Islet precursor cell (in vitro differentiated cells): ENCODE measurements at regions not wholly inside any gene's neighbourhood (a gene's known extent, or its start where the extent isn't known, plus 50 kb on each side); places are given as distances from the start of the nearest gene placed in this dataset.
"Not testable (repeated sequence)": the region's sequence is repeated elsewhere in the genome, so short reads cannot be mapped to it uniquely, and the experiment has no call there.

Experiments used
- DNase-seq: peaks from one replicate; pipeline ENCODE4 v3.0.0-alpha.2; 2018

DNA sequence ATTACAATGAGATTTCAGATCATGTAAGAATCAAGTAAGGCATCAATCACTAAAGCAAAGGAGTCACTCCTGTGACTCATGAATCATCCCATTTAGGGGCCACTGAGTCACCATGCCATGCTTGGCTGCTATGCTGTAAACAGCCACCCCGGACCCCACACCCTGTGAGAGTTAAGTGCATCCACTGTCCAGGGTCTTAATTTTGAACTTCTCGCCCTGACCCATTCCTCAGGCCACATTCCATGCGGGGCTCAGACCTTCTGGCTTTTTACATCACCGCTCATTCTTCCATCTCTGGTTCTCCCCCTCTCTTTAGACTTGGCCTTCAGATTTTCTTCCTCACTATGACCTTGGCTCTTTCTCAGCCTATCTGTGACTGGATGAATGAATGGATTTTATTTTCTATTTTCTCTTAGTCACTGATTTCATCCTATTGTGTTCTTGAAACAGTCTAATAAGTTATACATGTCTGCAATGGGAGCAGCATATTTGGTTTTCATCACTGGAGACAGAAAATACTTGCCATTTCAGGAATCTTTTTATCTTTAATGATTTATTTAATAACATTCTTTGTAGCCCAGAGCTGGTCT is 239.6 kb downstream of the SKIDA1 start:
- peak; percentile 83 for DNase-seq

DNA sequence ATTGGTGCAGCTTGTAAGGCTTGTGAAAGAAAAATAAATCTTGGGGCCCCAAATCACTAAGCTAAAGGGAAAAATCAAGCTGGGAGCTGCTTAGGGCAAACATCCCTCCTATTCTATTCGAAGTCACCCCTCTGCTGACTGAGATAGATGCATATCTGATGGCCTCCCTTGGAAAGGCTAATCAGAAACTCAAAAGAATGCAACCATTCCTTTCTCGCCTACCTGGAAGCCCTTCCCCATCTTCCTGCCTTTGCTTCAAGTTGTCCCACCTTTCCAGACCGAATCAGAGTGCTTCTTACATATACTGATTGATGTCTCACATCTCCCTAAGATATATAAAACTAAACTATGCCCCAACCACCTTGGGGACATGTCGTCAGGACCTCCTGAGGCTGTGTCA is 240.3 kb downstream of the SKIDA1 start:
- DNase-seq = no peak

DNA sequence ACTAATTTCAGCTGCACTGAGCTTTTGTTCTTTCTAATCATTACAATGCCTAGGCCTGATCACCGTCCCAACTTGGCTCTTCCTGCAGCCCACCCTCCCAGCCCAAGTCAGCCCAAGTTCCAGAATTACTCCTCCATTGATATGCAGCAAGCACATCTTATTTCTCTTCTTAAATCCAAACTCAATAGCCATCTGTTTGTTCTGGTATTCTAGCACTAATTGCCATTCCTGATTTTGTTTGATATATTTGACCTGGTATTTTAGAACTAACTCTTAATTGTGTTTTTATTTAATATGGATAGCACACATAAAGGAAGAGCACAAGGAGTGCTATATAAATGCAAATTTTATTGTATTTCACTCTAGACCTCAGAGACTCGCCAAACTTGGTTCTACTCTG is 241.2 kb downstream of the SKIDA1 start:
- DNase-seq = no peak

DNA sequence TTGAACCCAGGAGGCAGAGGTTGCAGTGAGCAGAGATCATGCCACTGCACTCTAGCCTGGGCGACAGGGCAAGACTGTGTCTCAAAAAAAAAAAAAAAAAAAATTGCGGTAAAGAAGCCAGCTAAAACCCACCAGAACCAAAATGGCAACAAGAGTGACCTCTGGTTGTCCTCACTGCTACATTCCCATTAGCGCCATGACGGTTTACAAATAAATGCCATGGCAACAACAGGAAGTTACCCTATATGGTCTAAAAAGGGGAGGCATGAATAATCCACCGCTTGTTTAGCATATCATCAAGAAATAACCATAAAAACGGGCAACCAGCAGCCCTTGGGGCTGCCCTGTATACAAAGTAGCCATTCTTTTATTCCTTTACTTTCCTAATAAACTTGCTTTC is 242.4 kb downstream of the SKIDA1 start:
- DNase-seq = not testable (repeated sequence)

DNA sequence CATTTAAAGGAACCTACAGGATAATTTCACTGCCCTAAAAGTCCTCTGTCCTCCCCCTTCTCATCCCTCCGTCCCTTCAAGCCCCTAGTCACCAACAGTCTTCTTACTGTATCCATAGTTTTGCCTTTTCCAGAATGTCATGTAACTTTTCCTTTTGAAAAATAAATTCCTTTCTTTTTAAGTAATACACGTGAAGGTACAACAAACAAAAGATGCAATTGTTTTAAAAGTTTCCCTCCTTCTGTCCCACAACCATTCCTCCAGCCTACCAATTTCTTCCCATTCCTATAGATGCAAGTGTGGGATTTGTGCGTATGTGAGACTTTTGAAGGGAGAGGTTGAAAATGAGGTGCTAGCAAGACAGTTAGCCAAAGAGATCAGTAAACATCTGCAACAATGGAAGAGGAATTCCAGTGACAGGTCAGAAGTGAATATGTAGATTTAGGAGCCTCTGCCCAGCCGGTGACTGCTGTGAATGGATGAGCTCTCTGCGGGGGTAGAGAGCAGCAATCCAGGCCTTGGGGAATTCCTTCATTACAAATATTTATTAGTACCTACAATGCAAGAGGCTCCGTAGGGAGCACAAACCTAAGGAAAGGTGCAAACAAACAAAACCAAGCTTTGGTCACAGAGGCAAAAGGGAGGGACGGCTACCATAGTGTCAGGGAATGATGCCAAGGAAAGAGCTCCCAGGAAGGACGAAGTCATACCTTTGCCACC is 243.6 kb downstream of the SKIDA1 start:
- DNase-seq = peak; percentile 80

DNA sequence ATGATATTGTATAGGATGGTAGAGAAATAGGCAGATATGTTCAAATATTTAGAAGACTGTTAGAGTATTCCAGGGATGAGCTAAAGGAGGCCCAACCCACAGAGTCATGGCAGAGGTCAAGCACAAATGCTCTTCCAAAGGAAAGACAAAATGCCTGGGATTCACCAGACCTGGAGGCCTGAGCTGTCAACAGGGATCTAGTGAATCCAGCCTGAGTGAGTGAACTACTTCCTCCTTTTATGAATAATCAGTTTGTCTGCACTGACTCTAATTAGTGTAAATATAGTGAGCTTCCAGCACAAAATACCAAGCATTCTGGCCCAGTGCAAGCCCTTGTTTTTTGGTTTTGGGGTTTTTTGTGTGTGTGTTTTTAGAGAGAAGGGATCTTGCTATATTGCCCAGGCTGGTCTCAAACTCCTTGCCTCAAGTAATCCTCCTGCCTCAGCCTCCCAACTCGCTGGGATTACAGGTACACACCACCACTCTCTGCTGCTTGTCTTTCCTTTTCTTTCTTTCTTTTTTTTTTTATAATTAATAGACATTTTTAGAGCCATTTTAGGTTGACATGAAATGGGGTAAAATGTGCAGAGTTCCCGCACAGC is 244.4 kb downstream of the SKIDA1 start:
- no peak for DNase-seq

DNA sequence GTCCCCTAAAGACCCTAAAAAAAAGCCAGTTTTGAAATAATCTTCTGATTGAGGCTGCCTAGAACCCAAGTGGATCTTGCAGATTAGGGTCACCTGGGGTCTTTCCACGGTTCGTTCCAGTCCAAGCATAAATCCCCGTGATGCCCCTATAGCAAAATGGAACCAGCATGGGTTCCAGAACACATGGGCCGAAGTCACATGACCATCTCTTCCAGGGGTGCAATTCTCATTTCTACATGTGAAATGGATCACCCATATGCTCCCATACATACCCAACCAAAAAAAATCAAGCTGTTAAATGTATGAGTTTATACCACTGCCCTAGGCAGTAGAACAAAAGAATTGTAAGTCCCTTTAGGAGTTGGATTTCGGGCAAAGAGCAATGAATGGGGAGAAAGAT is 245.4 kb downstream of the SKIDA1 start:
- DNase-seq = no peak

DNA sequence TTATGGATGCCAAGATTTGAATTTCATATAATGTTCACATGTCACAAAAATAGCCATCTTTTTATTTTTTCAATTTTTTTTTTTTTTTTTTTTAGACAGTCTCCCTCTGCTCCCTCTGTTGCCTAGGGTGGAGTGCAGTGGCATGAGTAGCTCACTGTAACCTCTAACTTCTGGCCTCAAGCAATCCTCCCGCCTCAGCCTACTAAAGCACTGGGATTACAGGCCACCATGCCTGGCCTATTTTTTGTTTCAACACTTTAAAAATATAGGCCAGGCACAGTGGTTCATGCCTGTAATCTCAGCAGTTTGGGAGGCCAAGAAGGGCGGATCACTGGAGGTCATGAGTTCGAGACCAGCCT is 246.3 kb downstream of the SKIDA1 start:
- no peak for DNase-seq

DNA sequence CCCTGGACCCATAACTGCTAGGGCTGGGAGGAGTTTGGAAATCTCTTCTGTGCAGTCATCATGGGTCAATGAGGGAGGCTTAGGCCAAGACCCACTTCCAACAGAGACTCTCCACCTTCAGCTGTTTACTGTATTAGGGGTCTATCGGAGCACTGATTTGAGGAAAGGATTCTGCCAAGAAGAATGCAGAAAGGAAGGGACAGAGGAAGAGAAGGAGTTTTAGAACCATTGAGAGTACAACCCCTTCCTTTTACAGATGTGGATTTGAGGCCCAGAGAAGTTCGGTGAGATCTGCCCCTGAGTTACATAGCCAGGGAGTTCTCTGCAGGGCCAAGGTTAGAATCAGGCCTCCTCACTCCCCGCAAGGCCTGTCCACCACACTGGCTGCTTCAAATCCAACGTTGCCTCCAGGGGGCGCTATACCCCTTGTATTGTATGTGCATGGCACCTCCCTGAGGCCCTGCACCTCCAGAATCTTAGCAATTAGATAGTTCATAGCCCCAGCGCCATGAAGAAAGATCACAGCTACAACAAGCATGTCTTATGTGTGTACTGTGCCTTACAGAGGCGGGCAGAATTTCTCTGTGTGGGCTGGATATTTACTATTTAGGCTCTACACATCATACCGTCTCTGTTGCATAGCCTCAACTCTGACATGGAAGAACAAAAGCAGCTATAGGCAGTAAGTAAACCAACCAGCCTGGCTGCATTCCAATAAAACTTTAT is 246.8 kb downstream of the SKIDA1 start:
- peak; percentile 95 for DNase-seq

DNA sequence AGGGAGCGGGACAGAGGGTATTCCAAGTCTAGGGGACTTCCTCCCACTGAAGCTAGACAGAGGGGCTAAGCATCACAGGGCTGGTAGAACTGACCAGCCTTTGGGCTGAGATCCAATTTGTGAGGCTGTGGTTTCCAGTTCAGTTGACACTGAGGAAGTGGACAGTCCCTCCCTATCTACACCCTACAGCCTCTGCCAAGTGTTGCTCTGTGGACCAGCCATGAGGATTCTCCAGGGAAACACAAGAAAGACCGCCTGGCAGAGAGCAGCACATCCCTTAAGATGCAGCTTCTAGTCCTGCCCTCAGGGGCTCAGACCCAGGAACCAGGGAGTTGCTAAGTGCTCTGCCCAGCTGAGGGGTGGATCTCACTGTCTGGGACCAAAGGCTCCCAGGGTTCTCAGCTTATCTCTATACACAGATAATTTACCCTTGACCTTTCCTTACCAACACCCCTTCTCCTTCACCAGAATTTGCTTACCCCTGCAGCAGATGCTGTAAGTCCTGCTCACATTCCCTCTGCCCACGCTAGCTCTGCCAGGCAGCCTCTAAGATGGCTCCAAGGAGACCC is 252.0 kb downstream of the SKIDA1 start:
- no peak for DNase-seq

DNA sequence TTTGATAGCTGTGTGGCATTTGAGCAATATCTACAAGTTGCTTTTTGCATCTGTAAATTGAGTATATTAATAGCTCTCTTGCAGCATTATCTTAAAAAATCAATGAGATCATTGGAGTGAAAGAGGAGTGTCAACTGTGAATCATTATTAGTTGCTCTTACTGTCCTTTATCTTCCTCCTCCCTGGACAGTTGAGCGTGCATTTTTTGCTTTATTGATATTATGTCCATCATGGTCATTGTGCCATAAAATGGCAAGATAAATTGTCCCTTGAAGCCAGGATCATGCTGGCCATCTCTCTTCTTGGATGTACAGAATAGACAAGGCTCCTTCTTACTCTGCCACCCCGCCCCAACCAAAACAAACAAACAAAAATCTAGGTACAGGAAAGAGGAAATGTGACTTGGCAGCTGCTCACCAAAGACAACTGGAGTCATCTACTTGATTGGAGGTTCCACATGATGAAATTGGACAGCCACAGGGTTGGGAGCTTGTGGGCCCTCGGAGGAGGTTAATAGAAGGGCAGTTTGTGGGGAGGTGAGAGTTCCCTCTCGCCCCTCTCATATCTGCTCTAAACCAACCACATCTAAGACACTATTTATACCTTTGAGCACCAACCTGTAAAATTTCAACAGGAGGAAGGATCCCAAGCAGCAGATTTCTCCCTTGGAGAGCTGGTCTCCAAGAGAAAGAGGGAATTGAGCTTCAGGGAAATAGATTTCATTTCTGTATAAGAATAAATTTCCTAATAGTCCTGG is 252.7 kb downstream of the SKIDA1 start:
- DNase-seq = no peak

DNA sequence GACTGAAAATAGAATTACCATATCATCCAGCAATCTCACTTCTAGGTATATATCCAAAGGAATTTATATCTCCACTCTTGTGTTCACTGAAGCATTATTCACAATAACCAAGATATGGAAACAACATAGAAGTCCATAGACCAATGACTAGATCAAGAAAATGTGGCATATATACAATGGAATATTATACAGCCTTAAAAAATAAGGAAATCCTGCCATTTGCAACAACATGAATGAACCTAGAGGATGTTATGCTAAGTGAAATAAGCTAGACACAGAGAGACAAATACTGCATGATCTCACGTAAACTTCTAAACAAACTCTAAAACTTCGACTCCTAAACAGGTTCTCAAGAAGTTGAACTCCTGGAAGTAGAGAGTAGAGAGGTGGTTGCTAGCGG is 254.5 kb downstream of the SKIDA1 start:
- no peak for DNase-seq

DNA sequence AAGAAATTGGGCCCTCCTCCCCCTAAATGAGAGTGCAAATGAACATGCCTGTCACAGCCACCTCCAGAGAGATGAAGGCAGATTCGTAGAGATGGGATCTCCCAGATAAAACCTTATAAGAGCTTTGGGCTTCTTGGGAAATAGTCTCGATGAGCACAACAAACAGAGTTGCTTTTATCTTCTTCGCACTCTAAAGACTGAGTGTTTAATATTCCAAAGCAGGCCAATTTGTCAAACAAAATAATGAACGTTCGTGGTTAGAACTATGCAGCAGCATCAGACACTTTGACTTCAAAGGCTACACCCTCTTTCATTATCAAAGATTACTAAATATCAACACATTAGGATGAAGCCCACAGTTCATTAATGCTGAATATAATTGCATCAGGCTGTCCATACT is 256.2 kb downstream of the SKIDA1 start:
- no peak for DNase-seq

DNA sequence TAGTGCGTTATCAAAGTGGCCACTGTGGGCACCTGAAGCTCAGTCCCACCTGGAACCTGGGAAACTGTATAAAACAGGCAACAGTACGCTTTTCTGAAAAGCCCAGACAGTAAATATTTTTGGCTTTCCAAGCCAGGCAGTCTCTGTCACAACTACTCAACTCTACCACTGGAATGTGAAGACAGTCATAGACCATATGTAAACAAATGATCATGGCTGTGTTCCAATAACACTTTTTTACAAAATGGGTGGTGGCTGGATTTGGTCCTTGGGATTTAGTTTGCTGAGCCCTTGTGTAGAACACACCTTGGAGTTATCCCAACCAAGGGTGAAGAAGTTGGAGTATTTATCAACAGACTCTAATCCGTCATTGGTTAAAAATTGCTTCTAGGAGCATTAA is 259.9 kb downstream of the SKIDA1 start:
- DNase-seq = no peak

DNA sequence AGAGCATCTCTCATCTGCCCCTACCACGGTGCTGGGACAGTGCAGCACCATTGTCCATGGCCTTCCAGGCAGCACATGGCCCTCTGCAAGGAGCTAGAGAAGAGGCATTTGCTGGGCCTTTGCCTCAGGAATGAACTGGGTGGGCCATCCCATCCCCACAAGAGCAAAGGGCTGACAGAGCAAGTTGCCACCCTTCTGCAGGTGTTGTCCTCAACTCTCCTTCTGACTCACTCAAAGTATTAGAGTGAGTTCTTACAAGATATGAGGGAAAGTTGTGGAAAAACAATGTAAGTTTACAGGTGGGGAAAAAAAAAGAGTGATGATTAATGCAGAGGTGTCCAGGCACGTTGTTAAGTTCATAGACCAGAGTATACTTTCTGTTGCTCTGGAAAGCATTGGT is 261.2 kb downstream of the SKIDA1 start:
- DNase-seq = no peak

DNA sequence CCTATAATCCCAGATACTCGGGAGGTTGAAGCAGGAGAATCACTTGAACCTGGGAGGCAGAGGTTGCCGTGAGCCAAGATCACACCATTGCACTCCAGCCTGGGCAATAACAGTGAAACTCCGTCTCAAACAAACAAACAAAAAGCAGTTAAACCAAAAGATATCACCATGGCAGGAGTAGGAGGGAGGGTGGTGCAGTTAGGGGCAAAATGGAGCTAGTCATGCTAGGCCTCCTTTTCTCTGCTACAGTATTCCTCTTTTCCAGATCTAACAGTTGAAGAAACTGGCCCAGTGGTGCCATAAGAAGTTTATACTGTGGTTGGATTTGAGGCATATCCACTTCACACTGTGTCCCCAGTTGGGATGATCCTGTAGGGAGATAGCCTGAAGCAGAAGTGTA is 261.6 kb downstream of the SKIDA1 start:
- DNase-seq = no peak

DNA sequence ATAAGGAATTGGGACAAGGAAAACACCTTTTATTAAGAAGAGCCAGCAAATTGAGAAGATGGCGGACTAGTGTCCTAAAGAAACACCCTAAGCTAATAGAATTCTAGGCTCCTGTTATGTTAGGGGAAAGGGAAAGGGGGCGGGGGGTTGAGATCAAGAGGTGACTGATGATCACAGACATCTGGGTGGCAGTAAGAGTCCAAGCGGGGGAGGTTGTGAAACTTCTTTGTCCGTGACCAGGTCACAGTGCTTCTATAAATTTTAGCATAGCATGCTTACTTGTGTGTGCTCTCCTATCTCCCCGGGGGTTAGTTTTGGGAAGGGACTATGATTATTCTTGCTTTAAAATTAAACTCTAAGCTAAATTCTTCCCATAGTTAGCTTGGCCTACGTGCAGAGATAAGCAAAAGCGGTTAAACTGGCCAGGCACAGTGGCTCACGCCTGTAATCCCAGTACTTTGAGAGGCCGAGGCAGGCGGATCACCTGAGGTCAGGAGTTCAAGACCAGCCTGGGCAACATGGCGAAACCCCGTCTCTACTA is 262.1 kb downstream of the SKIDA1 start:
- no peak for DNase-seq

DNA sequence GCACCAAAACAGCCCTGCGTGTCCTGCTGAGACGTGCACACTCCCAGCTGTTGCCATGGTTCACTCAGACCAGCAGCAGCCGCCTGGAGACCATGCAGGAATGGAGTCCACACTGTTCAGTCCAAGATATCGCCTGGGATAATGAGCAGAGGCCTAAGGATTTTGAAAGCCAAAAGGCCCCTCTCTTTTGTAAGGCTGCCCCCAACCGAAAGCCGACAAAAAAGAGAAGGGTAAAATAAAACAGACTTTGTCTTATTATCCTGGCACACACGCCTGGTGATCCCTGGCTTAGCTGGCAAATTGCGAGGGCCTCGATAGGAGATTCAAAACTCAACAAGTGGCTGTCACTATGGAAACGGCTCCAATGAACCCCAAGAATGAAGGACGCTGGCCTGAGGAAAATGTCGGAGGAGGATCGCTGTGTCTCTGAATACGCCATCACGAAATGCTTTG is 263.6 kb downstream of the SKIDA1 start:
- no peak for DNase-seq

DNA sequence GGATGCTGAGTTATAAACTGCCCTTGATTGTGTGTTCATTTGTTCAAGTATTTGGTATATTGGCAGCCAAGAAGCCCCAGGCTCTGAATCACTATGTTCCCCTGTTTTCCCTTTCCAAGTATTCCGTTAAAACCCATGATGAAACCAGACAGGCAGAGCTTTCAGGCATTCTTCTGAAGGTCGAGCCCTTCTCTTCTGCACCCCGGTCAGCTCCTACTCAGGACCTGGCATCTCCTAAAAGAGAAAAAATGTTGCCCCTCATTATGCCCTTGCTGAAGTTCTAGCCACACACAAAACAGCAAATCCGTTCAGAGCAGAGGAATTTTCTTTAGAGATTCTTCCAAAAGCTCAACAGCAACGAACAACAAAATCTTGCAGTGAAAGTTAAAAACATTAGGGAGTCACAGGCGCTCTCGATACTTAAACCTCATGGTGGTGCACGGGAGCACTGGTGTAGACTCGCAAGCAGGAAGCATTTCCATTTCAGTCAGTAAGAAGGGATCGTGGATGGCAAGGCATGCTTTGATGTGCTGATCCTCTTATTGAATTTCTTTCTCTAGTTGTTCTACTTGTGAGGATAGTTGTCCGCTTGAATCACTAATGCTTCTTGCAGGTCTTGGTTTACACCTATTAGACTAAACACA is 264.9 kb downstream of the SKIDA1 start:
- DNase-seq = no peak

DNA sequence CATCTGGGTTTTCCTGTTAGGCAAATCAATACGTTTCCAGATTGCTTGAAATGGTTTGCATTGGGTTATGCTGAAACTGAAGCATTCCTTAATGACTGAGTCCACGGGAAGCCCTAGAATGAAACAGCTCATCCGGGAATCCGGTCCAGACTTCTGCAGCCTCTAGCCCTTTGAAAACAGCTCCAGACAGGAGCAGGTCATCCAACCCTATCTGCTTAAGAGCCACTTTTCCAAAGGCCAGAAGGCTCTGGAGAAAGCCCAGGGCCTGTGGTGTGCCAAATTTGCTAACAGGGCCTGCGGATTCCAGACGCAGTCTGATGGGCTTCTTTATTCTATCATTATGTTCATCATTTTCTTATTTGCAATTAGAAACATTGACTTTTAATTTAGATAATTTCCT is 265.4 kb downstream of the SKIDA1 start:
- DNase-seq = no peak

DNA sequence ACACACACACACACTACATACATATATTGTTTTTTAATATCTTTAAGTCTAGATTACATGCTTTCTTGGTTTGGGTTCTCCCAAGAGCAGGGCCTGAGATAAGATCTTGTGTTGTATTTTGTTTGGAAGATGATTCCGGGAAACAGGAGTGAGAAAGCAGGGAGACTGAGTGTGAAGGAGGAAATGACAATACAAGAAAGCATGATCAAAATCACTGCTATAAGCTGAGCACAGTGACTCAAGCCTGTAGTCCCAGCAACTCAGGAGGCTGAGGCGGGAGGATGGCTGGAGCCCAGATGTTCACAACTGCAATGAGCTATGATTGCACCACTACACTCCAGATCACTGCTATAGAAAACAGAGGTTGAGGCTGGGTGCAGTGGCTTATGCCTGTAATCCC is 267.6 kb downstream of the SKIDA1 start:
- no peak for DNase-seq

DNA sequence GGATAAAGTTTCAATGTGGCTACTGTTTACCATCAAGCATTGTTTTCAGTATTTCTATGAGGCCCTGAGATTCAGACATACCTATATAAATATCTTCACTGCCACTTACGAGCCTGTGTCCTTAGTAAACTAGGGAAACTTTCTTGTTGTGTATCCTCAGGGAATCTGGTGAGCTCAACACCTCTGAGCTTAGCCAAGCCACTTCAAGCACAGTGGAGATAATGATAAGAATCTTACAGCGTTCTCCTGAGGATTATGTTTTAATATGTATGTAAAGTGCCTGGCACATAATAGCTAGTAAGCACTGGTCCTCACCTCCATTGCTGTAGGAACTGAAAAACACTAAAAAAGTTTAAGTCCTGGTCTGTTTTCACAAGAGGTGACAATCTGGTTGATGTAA is 268.3 kb downstream of the SKIDA1 start:
- DNase-seq = no peak
